ENCODE measurements at regions not wholly inside any gene's neighbourhood (a gene's known extent, or its start where the extent isn't known, plus 50 kb on each side); places are given as distances from the start of the nearest gene placed in this dataset.
"Not testable (repeated sequence)": the region's sequence is repeated elsewhere in the genome, so short reads cannot be mapped to it uniquely, and the experiment has no call there.

- DNase-seq, result not testable (repeated sequence)
Measured at GRCh38 chr5:152026328-152027024, 101.8 kb upstream of the GLRA1 start.

- DNase-seq, result no peak
Measured at GRCh38 chr5:152016421-152016820, 91.8 kb upstream of the GLRA1 start.

- DNase-seq, result no peak
Measured at GRCh38 chr5:152007653-152008335, 83.1 kb upstream of the GLRA1 start.

GRCh38 chr5:152004095-152004494 is 79.4 kb upstream of the GLRA1 start:
- DNase-seq, result no peak
